C4-2B (cell line): ENCODE measurements at regions not wholly inside any gene's neighbourhood (a gene's known extent, or its start where the extent isn't known, plus 50 kb on each side); places are given as distances from the start of the nearest gene placed in this dataset.

Experiments used
- ZFX ChIP-seq: fragments of 450-650 bp; IDR thresholded peaks from 2 replicates; pipeline ENCODE4 v1.6.1; 2017
- TF ChIP-seq, protein P1 (sequence below): fragments of 450-650 bp; conservative IDR thresholded peaks from 2 replicates; pipeline ENCODE4 v1.5.1; 2017; ENCODE audit warnings: mild to moderate bottlenecking

DNA sequence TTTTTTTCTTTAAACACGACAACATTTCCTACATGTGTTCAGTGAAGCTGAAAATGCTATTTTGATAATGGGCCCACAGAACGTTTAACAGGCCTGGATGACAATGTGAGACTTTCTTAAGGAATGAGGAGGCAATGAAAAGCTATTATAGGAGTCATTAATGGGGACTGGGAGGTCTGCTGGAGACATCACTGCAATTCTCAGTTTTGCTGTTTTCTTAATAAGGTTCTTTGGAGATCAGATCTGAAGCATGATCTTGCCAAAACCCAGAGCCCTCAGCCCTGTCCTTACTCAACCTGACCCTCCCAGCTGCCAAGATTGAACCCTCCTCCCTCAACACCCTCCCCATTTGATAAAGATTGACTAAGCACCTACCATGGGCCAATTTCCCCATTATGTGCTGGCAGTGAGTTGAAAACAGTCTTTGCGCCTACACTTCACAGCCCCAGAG is 353.1 kb downstream of the MAFB start:
- TF ChIP-seq, protein P1, sequence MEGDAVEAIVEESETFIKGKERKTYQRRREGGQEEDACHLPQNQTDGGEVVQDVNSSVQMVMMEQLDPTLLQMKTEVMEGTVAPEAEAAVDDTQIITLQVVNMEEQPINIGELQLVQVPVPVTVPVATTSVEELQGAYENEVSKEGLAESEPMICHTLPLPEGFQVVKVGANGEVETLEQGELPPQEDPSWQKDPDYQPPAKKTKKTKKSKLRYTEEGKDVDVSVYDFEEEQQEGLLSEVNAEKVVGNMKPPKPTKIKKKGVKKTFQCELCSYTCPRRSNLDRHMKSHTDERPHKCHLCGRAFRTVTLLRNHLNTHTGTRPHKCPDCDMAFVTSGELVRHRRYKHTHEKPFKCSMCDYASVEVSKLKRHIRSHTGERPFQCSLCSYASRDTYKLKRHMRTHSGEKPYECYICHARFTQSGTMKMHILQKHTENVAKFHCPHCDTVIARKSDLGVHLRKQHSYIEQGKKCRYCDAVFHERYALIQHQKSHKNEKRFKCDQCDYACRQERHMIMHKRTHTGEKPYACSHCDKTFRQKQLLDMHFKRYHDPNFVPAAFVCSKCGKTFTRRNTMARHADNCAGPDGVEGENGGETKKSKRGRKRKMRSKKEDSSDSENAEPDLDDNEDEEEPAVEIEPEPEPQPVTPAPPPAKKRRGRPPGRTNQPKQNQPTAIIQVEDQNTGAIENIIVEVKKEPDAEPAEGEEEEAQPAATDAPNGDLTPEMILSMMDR: no peak
- TF ChIP-seq ZFX: no peak
